ENCODE measurements at regions not wholly inside any gene's neighbourhood (a gene's known extent, or its start where the extent isn't known, plus 50 kb on each side); places are given as distances from the start of the nearest gene placed in this dataset.

- DNase-seq: no peak
These were observed 50.8 kb upstream of the KLHL13 start for GRCh38 chrX:118167361-118167760.

DNA sequence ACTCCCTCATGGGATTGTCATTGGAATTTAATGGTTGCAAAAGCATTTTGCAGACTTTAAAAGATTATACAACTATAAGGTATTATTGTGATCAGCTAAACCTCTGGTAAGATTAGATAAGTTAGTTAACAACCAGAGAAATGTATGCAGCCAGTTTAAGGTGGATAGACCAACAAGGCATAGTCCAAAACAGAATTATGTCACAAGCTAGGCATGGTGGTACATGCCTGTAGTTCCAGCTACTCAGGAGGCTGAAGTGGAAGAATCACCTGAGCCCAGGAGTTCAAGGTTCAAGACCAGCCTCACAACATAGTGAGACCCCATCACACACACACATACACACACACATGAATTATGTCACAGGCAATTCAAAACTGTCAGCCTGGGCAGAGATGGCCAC, 54.7 kb upstream of the KLHL13 start:
- no peak for DNase-seq

GRCh38 chrX:118174516-118175098, 58.0 kb upstream of the KLHL13 start:
- DNase-seq: no peak

DNA sequence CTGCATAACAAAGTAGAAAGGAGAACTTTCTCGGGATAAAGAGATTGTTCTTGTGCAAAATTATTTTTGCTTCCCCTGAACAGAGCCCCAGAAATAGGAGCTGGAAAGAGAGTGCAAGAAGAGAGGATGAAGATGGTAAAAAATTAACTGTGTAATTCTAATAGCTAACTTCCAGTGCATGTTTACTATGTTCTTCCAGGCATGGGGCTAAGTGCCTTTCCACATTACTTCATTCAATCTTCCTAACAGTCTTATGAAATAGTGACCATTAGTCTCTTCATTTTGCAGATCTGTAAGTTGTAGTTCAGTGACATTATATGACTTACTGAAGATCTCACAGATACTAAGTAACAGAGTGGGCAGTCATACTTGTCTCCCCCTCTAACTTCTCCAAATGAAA, 61.1 kb upstream of the KLHL13 start:
- no peak for DNase-seq

GRCh38 chrX:118178450-118178849, 61.8 kb upstream of the KLHL13 start:
- DNase-seq: no peak

GRCh38 chrX:118179161-118179560, 62.6 kb upstream of the KLHL13 start:
- no peak for DNase-seq

GRCh38 chrX:118179718-118180117, 63.1 kb upstream of the KLHL13 start:
- no peak for DNase-seq

DNA sequence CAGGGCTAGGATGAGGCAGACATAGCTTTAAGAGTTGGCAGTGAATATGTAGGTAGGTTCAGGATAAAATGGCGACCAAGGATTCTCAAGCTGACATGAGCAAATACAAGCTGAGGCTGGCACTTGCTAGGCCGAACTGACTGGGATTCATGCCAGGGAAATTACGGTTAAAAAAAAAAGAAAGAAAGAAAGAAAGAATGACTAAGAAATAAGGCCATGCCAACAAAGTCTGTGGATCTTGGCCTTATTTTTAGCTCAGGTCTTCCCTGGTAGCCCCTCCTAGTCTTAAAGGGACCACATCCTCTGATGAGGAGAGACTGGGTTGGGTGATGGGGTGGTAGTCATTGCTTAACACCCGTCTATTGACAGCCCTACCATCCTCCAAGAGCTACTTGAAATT, 64.4 kb upstream of the KLHL13 start:
- DNase-seq: no peak

- DNase-seq: no peak
These were observed 65.4 kb upstream of the KLHL13 start for GRCh38 chrX:118182025-118182424.

DNA sequence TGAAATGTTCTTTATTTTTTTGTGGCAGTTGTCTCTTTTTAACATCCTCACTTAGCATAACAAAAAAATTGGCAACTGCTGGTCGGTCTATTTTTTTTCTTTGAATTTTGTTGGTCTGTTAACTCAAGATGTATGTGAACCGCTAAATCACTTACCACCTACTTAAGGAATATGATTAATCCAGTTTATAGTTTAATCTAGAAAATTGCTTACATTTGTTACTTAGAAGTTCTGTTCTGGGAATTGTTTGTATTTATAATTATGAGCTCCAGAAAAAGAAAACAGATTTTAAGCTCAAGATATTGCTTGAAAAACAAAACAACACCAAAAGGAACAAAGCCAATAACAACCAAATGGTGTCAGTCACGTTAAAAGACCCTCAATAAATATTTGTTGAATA, 66.1 kb upstream of the KLHL13 start:
- DNase-seq: no peak

DNA sequence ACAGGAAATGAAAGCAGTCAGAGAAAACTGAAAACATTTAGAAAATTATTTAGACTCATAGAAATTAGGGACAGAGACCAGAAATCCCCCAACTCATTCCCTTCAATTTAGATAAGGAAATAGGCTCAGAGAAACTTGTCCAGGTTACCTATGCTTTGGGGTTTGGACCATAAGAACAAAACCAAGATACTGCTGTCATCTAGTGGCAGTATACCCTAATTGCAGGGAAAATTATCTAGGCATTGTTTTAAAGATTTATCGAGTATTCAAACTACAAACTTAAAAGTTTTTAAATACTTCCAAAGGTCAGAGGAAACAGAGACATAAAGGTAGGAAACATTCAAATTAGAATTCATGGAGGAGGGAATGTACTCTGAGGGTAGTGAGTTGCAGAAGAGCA, 67.0 kb upstream of the KLHL13 start:
- no peak for DNase-seq

- DNase-seq: no peak
These were observed 70.5 kb upstream of the KLHL13 start for GRCh38 chrX:118187100-118187499.

DNA sequence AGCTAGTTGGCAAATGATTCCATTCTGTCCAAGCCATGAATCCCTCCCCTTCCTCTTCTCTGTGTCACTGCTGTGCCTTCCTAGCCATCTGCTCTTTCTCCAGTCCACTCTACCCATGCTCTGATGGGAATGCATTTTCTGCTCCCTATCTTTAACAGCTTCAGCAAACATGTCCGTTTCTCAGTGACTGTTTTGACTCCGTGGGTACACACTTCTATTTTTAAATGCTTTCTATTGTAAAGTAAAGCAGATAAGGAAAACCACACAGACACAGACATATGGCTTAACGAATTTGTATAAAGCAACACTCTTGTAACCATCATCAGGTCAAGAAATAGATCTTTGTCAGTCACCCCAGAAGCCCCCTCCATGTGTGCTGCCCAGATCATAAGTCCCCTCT, 72.4 kb upstream of the KLHL13 start:
- no peak for DNase-seq

GRCh38 chrX:118189628-118190027, 73.0 kb upstream of the KLHL13 start:
- DNase-seq: peak; percentile 26

- DNase-seq: no peak
These were observed 81.1 kb upstream of the KLHL13 start for GRCh38 chrX:118197730-118198129.

- no peak for DNase-seq
These were observed 82.0 kb upstream of the KLHL13 start for GRCh38 chrX:118198577-118198976.

DNA sequence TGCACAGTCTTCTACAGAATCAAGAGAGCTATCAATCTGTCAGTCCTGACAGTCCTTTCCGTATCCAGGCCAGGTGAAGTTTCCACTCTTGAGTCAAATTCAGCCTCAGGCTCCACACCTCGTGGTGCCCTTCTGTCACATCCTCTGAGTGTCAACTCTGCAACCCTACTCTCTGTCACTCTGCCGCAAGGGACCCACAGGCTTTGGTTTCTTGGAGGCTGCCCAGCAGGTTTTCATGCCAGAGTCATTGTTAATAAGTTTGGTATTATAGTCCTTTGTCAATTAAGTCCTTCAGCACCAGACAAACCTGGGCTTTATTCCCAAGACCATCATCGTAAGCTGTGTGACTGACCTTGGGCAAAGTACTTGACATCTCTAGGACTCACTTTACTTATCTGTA, 83.4 kb upstream of the KLHL13 start:
- no peak for DNase-seq

- no peak for DNase-seq
These were observed 89.1 kb upstream of the KLHL13 start for GRCh38 chrX:118205421-118206395.

- DNase-seq: no peak
These were observed 91.3 kb upstream of the KLHL13 start for GRCh38 chrX:118207831-118208453.

- DNase-seq: no peak
These were observed 91.9 kb upstream of the KLHL13 start for GRCh38 chrX:118208481-118208880.

DNA sequence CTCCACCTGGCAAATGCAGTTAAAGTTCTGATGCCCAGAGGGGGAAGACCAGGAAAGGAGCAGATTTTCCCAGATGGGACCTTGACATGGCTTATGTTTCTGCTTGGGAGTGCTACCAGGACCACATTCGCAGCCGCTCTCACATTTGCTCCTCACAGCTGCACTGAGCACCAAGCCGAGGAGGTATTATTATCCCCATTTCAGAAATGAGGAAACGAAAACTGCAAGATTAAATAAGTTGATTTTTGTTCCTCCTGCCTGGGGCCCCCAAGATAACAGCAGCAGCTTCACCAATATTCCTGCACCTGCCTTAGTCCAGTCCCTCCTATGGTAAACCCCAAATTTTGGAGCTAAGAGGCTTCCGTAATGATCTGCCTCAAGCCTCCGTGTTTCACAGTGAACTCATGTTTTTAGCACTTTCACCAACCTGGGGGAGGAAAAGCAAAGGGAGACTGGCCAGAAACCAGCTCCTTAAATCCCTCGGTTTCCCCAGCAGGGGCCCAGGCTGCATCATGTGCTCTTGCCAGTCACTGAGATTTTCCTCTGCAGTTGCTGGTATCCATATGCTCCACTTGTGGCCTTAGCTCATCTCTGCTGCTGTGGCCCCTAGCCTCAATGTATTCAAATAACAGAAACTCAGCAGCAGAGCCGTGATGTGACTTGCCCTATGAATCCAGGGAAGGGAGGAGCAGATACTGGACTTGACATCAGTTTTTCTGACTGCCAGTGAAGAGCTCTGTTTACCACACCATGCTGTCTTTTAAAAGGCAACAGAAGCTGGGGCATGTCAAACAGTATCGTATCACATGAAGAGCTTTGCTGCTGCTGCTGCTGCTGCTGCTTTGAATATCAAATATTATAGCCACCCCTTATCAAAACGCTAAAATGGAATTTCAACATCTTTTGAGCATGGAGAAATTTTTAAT, 95.5 kb upstream of the KLHL13 start:
- DNase-seq: no peak

DNA sequence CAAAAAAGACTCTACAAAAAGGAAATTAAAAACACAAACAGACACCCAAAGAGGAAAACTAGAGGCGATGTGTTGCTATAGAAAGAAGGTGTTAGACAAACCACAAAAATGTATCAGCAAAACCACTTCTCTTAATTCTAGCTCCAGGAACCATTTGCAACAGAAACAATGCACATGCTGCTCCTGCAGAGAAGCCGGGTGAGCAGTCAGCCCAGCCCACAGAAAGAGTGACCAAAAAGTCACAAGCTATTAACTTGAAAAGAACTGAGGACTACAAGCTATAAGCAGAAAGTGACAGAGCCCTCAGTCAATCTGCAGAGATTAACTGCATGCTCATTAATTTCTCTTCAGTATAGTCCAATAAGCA, 96.2 kb upstream of the KLHL13 start:
- no peak for DNase-seq

DNA sequence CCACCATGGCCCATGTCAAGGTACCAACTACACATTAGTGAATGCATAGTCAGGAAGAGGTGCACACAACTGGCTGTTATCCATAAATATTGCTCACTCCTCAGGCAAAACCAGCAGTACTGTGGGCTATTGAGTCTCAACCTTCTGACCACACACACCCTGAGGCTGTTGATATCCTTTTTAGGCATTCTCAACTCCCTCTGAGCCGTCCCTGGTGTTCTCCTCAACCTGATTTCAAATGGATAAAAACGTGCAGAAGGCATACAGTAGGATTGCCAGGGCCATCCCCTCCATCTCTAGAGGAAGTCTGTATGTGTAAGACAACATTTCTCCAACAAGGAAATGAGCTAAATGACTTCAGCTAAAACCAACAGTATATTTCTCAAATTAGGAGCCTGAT, 98.7 kb upstream of the KLHL13 start:
- no peak for DNase-seq

Measured in right hindlimb (tissue), 1 donor.